ENCODE measurements at regions not wholly inside any gene's neighbourhood (a gene's known extent, or its start where the extent isn't known, plus 50 kb on each side); places are given as distances from the start of the nearest gene placed in this dataset.
"Not testable (repeated sequence)": the region's sequence is repeated elsewhere in the genome, so short reads cannot be mapped to it uniquely, and the experiment has no call there.

DNA sequence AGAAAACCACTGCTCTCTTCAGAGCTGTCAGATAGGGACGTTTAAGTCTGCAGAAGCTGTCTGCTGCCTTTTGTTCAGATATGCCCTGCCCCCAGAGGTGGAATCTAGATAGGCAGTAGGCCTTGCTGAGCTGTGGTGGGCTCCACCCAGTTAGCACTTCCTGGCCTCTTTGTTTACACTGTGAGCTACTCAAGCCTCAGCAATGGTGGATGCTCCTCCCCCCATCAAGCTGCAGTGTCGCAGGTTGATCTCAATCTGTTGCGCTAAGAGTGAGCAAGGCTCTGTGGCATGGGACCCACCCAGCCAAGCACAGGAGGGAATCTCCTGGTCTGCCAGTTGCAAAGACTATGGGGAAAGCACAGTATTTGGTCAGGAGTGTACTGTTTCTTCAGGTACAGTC, 59.2 kb upstream of the ZNF641 start:
- not testable (repeated sequence) for FAIRE-seq; H3K36me3 ChIP-seq (ENCODE audit: control insufficient read depth, insufficient read depth, low read length); H3K27me3 ChIP-seq (ENCODE audit: control insufficient read depth, insufficient read depth, low read length); H3K4me3 ChIP-seq (ENCODE audit: low read depth, low read length)
- DNase-seq (ENCODE audit: low read depth) = peak; percentile 13

DNA sequence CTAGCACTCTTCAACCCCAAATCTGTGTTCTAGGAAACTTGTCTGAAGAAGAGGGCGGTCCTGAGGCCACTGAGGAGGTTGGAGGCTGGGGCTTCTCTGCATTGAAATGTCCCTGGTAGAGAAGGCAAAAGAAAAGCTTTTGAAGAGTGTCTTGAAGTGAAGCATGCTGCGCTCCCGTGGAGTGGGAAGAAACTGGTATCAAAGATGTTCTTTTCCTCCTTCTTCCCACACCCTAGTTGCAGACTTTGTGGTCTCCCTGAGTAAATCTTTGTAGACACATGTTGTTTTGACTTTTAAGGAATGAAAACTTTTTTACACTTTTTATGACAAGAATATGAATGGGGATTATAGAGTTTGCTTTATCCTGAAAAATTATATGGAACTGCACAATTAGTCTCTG, 59.0 kb upstream of the ANP32D start:
- no peak for DNase-seq (ENCODE audit: low read depth)
- TF ChIP-seq, protein P1, sequence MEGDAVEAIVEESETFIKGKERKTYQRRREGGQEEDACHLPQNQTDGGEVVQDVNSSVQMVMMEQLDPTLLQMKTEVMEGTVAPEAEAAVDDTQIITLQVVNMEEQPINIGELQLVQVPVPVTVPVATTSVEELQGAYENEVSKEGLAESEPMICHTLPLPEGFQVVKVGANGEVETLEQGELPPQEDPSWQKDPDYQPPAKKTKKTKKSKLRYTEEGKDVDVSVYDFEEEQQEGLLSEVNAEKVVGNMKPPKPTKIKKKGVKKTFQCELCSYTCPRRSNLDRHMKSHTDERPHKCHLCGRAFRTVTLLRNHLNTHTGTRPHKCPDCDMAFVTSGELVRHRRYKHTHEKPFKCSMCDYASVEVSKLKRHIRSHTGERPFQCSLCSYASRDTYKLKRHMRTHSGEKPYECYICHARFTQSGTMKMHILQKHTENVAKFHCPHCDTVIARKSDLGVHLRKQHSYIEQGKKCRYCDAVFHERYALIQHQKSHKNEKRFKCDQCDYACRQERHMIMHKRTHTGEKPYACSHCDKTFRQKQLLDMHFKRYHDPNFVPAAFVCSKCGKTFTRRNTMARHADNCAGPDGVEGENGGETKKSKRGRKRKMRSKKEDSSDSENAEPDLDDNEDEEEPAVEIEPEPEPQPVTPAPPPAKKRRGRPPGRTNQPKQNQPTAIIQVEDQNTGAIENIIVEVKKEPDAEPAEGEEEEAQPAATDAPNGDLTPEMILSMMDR (IDR thresholded peaks at IDR 0.05; ENCODE audit: insufficient read depth, low read length, severe bottlenecking) = no peak
- FAIRE-seq = no peak
- Histone ChIP-seq H3K36me3 (ENCODE audit: control insufficient read depth, insufficient read depth, low read length) (no peaks in the 10 kb centered on the region), H3K27me3 (ENCODE audit: control insufficient read depth, insufficient read depth, low read length) (no peaks in the 10 kb centered on the region), H3K4me3 (ENCODE audit: low read depth, low read length) (no peak overlapping the region)

DNA sequence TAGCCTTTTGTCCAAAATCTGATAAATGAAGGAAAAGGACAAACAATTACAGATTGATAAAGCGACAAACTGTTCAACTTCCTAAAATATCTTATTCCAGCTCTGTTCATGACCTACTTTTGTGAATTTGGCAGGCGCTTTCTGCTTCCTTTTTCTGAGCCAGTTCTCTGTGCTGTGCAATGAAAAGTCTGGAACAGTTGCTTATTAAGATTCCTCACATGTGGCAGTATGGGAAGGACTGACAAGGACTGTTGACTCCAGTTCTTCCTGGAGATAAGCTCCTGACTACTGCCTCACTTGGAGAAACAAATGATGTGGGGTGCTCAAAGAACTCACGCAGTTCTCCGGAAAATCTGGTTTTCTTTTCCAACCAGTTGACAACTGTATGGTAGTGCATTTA, 58.3 kb upstream of the ANP32D start:
- H3K36me3 ChIP-seq (ENCODE audit: control insufficient read depth, insufficient read depth, low read length) = no peaks in the 10 kb centered on the region

DNA sequence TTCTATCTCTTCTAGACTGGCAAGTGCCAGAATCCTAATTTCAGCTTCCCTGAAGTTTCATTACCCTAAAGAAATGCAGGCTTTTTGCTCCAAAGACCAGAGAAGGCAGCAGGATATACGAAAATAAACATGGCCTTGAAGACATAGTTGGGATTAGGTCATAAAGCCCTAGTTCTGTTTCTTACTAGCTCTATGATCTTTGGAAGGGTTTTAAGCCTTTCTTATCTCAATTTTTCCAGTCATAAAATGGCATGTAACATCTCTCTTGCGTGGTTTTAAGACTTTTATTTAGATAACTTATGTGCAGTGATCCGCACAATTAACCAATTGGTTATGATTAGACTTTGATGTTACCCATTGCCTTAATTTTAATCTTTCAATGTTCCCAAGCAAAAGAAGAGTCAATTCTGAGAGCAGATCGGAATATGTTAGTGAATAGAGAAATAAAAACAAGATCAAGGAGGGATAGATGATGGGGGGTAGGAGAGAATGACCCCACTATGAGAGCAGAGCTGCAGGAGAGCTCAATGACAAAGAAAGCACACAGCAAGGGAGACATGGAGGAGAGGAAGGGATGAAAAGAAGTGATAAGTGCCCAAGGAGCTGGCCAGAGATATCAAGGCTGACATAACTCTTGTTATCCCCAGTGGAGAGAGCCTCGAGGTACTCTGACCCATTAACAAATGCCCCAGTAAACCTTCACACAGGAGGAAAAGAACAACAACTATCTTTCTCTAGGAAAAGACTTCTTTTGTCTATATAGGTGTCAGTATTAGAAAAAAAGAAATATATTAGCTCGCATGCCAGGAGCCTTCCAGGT, 53.0 kb upstream of the ANP32D start:
- H3K27me3 ChIP-seq (ENCODE audit: control insufficient read depth, insufficient read depth, low read length) = no peaks in the 10 kb centered on the region
- no peak for DNase-seq (ENCODE audit: low read depth)
- H3K4me3 ChIP-seq (ENCODE audit: low read depth, low read length) = no peak overlapping the region
- TF ChIP-seq, protein P1 (IDR thresholded peaks at IDR 0.05; ENCODE audit: insufficient read depth, low read length, severe bottlenecking) = no peak
- H3K36me3 ChIP-seq (ENCODE audit: control insufficient read depth, insufficient read depth, low read length) = no peaks in the 10 kb centered on the region
- no peak for FAIRE-seq

More for the DNA sequence above, 58.3 kb upstream of the ANP32D start:
- TF ChIP-seq, protein P1 (IDR thresholded peaks at IDR 0.05; ENCODE audit: insufficient read depth, low read length, severe bottlenecking) = no peak
- Histone ChIP-seq H3K27me3 (ENCODE audit: control insufficient read depth, insufficient read depth, low read length) (no peaks in the 10 kb centered on the region), H3K4me3 (ENCODE audit: low read depth, low read length) (no peak overlapping the region)
- no peak for DNase-seq (ENCODE audit: low read depth)
- FAIRE-seq = no peak

DNA sequence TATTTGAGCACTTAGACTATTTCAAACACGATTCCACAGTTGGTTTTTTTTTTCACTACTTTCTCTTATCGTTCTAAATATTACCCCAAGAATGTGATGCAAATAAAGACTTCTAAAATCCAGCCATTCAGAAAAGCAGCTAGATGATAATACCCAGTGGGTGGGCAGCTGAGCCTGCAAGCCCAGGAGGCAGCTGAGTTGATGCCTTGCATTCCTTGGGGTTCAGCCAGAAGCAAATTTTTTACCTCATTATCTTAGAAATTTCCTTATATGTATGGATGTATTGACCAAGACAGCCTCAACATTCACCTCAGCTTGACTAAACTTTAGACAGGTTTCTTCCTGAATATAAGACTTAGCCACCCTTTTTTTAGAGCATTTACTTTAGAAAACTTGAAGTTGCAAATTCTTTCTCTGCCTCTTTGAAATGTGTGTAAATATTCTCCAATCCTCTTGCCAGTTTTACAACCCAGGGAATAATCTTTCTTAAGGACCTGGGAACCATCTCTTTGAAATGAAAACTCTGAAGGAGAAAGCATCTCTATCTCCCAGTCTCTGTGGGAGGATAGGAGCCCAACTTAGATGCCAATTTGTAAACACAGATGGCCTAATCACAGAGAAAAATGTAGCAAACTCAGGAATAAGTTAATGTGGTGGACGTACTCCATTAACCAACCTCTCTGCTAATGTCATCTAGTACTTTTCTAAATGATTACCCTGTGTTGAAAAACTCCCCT, 52.2 kb upstream of the ANP32D start:
- Histone ChIP-seq H3K4me3 (ENCODE audit: low read depth, low read length) (no peak overlapping the region), H3K36me3 (ENCODE audit: control insufficient read depth, insufficient read depth, low read length) (no peaks in the 10 kb centered on the region), H3K27me3 (ENCODE audit: control insufficient read depth, insufficient read depth, low read length) (no peaks in the 10 kb centered on the region)
- FAIRE-seq = no peak
- TF ChIP-seq, protein P1 (IDR thresholded peaks at IDR 0.05; ENCODE audit: insufficient read depth, low read length, severe bottlenecking) = no peak
- DNase-seq (ENCODE audit: low read depth) = no peak

DNA sequence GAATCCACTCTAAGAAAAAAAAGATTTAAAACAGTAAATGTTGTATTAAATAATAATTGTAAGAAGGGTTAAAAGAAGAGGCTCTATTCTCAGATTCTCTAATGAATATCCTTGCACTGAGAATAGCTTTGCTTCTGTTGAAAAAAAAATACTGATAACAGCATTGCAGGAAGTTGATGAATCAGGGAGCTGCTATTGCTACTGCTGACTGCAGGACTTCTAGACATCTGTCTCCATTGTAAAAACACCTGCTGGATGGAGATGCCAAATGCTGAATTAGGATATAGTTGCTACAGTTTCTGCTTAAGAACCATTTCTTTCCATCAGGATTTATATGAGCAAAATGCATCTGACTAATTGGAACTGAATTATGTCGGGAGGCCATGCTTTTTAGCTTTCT, 50.3 kb upstream of the ANP32D start:
- Histone ChIP-seq H3K27me3 (ENCODE audit: control insufficient read depth, insufficient read depth, low read length) (no peaks in the 10 kb centered on the region), H3K4me3 (ENCODE audit: low read depth, low read length) (no peak overlapping the region), H3K36me3 (ENCODE audit: control insufficient read depth, insufficient read depth, low read length) (no peaks in the 10 kb centered on the region)
- FAIRE-seq = no peak
- TF ChIP-seq, protein P1 (IDR thresholded peaks at IDR 0.05; ENCODE audit: insufficient read depth, low read length, severe bottlenecking) = no peak
- peak; percentile 5 for DNase-seq (ENCODE audit: low read depth)

Measured in bronchial epithelial cell (primary cell).